ENCODE measurements at regions not wholly inside any gene's neighbourhood (a gene's known extent, or its start where the extent isn't known, plus 50 kb on each side); places are given as distances from the start of the nearest gene placed in this dataset.

DNA sequence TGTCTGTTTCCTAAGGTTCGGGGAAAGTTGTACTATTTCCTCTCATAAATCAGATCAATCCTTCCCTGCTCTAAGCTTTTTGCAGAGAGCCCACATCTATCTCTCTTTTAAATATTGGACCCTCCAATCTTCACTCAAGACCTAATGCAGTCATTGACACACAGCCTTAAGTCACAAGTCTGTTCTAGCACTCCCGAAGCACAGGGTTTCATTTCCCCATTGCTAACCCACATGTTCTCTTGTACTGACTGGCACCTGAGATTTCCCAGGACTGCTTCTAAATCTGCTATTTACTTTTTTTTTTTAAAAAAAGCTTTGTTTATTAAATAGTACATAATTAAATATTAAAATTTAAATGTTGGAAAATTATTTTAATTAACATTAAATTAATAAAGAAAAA is 674.7 kb downstream of the TBC1D22A start:
- H3K4me2 ChIP-seq (ENCODE audit: low read depth, low read length) = no peak overlapping the region
- no peaks in the 10 kb centered on the region for H4K20me1 ChIP-seq (ENCODE audit: insufficient read depth, low read length)
- no peak overlapping the region for H3K9ac ChIP-seq (ENCODE audit: insufficient read depth, low read depth, low read length)
- no peak for FAIRE-seq
- POLR2A ChIA-PET = no interaction called here
- H3K4me3 ChIP-seq (replicated peaks in 1 of 3; ENCODE audit: insufficient read depth in 1 of 3, low read depth in 2 of 3, low read length in 3 of 3) = no peak overlapping the region
- no peaks in the 10 kb centered on the region for H3K9me3 ChIP-seq (ENCODE audit: low read length)
- DNase-seq (ENCODE audit: low spot score) = no peak
- in situ Hi-C loops (cut with HindIII; ENCODE audit: extremely low pct_ligation_motif_present, low pct_unique_long_range_greater_than_20kb) (no loop called here), intact Hi-C loops (cut with micrococcal nuclease; ENCODE audit: unreplicated experiment) (no loop called here)
- no peak overlapping the region for H3K27ac ChIP-seq (ENCODE audit: extremely low read length, insufficient read depth, low read length)
- no peaks in the 10 kb centered on the region for H3K36me3 ChIP-seq (replicated peaks in 1 of 2; ENCODE audit: control insufficient read depth in 1 of 2, insufficient read depth in 2 of 2, low read length in 2 of 2)
- no peaks in the 10 kb centered on the region for H3K79me2 ChIP-seq (ENCODE audit: insufficient read depth, low read length)
- WGBS (ENCODE audit: low lambda C conversion rate) = 2% methylated on average over 2 of the region's 2 CpGs
- H3K4me1 ChIP-seq (ENCODE audit: insufficient read depth, low read length) = no peaks in the 10 kb centered on the region
- no peak for ATAC-seq
- no peak overlapping the region for H2AFZ ChIP-seq (ENCODE audit: low read length)
- H3K27me3 ChIP-seq (ENCODE audit: control insufficient read depth in 1 of 2, insufficient read depth in 2 of 2, low read length in 2 of 2) = peaks cover 0 to 23% of the 10 kb centered on the region in 2 experiments; a peak in 2 of 5 replicates
- CTCF ChIA-PET (ENCODE audit: low intra/inter-chr PET ratio, low total read pairs) = no interaction called here
- no TSS peak for BruUV-seq (replicated peaks)
- TF ChIP-seq, protein P1, sequence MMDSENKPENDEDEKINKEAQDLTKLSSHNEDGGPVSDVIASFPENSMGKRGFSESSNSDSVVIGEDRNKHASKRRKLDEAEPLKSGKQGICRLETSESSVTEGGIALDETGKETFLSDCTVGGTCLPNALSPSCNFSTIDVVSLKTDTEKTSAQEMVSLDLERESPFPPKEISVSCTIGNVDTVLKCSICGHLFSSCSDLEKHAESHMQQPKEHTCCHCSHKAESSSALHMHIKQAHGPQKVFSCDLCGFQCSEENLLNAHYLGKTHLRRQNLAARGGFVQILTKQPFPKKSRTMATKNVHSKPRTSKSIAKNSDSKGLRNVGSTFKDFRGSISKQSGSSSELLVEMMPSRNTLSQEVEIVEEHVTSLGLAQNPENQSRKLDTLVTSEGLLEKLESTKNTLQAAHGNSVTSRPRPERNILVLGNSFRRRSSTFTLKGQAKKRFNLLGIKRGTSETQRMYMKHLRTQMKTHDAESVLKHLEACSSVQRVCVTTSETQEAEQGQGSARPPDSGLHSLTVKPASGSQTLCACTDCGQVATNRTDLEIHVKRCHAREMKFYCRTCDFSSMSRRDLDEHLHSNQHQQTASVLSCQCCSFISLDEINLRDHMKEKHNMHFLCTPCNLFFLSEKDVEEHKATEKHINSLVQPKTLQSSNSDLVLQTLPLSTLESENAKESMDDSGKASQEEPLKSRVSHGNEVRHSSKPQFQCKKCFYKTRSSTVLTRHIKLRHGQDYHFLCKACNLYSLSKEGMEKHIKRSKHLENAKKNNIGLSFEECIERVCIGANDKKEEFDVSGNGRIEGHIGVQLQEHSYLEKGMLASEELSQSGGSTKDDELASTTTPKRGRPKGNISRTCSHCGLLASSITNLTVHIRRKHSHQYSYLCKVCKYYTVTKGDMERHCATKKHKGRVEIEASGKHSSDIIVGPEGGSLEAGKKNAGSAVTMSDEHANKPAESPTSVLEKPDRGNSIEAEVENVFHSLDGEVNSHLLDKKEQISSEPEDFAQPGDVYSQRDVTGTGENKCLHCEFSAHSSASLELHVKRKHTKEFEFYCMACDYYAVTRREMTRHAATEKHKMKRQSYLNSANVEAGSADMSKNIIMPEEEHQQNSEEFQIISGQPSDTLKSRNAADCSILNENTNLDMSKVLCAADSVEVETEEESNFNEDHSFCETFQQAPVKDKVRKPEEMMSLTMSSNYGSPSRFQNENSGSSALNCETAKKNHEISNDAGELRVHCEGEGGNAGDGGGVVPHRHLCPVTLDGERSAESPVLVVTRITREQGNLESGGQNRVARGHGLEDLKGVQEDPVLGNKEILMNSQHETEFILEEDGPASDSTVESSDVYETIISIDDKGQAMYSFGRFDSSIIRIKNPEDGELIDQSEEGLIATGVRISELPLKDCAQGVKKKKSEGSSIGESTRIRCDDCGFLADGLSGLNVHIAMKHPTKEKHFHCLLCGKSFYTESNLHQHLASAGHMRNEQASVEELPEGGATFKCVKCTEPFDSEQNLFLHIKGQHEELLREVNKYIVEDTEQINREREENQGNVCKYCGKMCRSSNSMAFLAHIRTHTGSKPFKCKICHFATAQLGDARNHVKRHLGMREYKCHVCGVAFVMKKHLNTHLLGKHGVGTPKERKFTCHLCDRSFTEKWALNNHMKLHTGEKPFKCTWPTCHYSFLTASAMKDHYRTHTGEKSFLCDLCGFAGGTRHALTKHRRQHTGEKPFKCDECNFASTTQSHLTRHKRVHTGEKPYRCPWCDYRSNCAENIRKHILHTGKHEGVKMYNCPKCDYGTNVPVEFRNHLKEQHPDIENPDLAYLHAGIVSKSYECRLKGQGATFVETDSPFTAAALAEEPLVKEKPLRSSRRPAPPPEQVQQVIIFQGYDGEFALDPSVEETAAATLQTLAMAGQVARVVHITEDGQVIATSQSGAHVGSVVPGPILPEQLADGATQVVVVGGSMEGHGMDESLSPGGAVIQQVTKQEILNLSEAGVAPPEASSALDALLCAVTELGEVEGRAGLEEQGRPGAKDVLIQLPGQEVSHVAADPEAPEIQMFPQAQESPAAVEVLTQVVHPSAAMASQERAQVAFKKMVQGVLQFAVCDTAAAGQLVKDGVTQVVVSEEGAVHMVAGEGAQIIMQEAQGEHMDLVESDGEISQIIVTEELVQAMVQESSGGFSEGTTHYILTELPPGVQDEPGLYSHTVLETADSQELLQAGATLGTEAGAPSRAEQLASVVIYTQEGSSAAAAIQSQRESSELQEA (CRISPR knock-in tag; IDR thresholded peaks at IDR 0.05; ENCODE audit: not compliant biosample characterization) = no peak
- TF ChIP-seq AGO2 (optimal IDR thresholded peaks at IDR 0.05; ENCODE audit: low read depth, low read length) = no peak
- TF ChIP-seq MED1 (CRISPR knock-in tag; IDR thresholded peaks at IDR 0.05) = no peak
- TF ChIP-seq, protein P2, sequence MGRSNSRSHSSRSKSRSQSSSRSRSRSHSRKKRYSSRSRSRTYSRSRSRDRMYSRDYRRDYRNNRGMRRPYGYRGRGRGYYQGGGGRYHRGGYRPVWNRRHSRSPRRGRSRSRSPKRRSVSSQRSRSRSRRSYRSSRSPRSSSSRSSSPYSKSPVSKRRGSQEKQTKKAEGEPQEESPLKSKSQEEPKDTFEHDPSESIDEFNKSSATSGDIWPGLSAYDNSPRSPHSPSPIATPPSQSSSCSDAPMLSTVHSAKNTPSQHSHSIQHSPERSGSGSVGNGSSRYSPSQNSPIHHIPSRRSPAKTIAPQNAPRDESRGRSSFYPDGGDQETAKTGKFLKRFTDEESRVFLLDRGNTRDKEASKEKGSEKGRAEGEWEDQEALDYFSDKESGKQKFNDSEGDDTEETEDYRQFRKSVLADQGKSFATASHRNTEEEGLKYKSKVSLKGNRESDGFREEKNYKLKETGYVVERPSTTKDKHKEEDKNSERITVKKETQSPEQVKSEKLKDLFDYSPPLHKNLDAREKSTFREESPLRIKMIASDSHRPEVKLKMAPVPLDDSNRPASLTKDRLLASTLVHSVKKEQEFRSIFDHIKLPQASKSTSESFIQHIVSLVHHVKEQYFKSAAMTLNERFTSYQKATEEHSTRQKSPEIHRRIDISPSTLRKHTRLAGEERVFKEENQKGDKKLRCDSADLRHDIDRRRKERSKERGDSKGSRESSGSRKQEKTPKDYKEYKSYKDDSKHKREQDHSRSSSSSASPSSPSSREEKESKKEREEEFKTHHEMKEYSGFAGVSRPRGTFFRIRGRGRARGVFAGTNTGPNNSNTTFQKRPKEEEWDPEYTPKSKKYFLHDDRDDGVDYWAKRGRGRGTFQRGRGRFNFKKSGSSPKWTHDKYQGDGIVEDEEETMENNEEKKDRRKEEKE (IDR thresholded peaks at IDR 0.05) = no peak
- TF ChIP-seq, protein P3, sequence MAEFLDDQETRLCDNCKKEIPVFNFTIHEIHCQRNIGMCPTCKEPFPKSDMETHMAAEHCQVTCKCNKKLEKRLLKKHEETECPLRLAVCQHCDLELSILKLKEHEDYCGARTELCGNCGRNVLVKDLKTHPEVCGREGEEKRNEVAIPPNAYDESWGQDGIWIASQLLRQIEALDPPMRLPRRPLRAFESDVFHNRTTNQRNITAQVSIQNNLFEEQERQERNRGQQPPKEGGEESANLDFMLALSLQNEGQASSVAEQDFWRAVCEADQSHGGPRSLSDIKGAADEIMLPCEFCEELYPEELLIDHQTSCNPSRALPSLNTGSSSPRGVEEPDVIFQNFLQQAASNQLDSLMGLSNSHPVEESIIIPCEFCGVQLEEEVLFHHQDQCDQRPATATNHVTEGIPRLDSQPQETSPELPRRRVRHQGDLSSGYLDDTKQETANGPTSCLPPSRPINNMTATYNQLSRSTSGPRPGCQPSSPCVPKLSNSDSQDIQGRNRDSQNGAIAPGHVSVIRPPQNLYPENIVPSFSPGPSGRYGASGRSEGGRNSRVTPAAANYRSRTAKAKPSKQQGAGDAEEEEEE (CRISPR knock-in tag; IDR thresholded peaks at IDR 0.05; ENCODE audit: borderline replicate concordance) = no peak
- no peak for TF ChIP-seq ZNF616 (CRISPR knock-in tag; IDR thresholded peaks at IDR 0.05; ENCODE audit: low read depth)
- TF ChIP-seq, protein P4, sequence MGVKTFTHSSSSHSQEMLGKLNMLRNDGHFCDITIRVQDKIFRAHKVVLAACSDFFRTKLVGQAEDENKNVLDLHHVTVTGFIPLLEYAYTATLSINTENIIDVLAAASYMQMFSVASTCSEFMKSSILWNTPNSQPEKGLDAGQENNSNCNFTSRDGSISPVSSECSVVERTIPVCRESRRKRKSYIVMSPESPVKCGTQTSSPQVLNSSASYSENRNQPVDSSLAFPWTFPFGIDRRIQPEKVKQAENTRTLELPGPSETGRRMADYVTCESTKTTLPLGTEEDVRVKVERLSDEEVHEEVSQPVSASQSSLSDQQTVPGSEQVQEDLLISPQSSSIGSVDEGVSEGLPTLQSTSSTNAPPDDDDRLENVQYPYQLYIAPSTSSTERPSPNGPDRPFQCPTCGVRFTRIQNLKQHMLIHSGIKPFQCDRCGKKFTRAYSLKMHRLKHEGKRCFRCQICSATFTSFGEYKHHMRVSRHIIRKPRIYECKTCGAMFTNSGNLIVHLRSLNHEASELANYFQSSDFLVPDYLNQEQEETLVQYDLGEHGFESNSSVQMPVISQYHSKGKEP (CRISPR knock-in tag; IDR thresholded peaks at IDR 0.05) = no peak
- TF ChIP-seq ZNF230 (CRISPR knock-in tag; IDR thresholded peaks at IDR 0.05) = no peak
- TF ChIP-seq, protein P5, sequence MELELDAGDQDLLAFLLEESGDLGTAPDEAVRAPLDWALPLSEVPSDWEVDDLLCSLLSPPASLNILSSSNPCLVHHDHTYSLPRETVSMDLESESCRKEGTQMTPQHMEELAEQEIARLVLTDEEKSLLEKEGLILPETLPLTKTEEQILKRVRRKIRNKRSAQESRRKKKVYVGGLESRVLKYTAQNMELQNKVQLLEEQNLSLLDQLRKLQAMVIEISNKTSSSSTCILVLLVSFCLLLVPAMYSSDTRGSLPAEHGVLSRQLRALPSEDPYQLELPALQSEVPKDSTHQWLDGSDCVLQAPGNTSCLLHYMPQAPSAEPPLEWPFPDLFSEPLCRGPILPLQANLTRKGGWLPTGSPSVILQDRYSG (CRISPR knock-in tag; IDR thresholded peaks at IDR 0.05) = no peak

Data from HepG2 (cell line).